BLaER1 (cell line): ENCODE measurements at regions not wholly inside any gene's neighbourhood (a gene's known extent, or its start where the extent isn't known, plus 50 kb on each side); places are given as distances from the start of the nearest gene placed in this dataset.

Source experiments
- H3K27ac ChIP-seq: shearing (Covaris generic); formaldehyde crosslinking; 2 replicates; pipeline ENCODE4 v1.8.1; 2022
- H3K27me3 ChIP-seq: shearing (Covaris generic); formaldehyde crosslinking; 2 replicates; pipeline ENCODE4 v1.8.1; 2022
- H3K36me3 ChIP-seq: shearing (Covaris generic); formaldehyde crosslinking; 2 replicates; pipeline ENCODE4 v1.8.1; 2022
- H3K4me1 ChIP-seq: shearing (Covaris generic); formaldehyde crosslinking; 2 replicates; pipeline ENCODE4 v1.8.1; 2022
- H3K4me2 ChIP-seq: shearing (Covaris generic); formaldehyde crosslinking; 2 replicates; pipeline ENCODE4 v1.8.1; 2022
- H3K4me3 ChIP-seq: shearing (Covaris generic); formaldehyde crosslinking; 2 replicates; pipeline ENCODE4 v1.8.1; 2022
- H3K9ac ChIP-seq: shearing (Covaris generic); formaldehyde crosslinking; 2 replicates; pipeline ENCODE4 v1.8.1; 2022
- H3K9me3 ChIP-seq: shearing (Covaris generic); formaldehyde crosslinking; 2 replicates; pipeline ENCODE4 v1.8.1; 2022
- H4K20me1 ChIP-seq: shearing (Covaris generic); formaldehyde crosslinking; 2 replicates; pipeline ENCODE4 v1.8.1; 2022
- Cebpa-rat ChIP-seq: shearing (Covaris generic); IDR thresholded peaks from 2 replicates; pipeline ENCODE4 v1.8.1; 2022

GRCh38 chr6:137706083-137706750, 160.8 kb upstream of the TNFAIP3 start:
- no peaks in the 10 kb centered on the region for H3K36me3 ChIP-seq
- no peak for TF ChIP-seq Cebpa-rat
- peak overlapping the region; percentile 64 for H3K4me2 ChIP-seq
- H4K20me1 ChIP-seq = no peaks in the 10 kb centered on the region
- H3K4me3 ChIP-seq = no peak overlapping the region
- H3K9me3 ChIP-seq = no peaks in the 10 kb centered on the region
- H3K4me1 ChIP-seq = peaks cover 71% of the 10 kb centered on the region
- peak overlapping the region; percentile 3; the same call in 1 of the 2 replicates for H3K27ac ChIP-seq
- H3K9ac ChIP-seq = no peak overlapping the region
- H3K27me3 ChIP-seq = no peaks in the 10 kb centered on the region

DNA sequence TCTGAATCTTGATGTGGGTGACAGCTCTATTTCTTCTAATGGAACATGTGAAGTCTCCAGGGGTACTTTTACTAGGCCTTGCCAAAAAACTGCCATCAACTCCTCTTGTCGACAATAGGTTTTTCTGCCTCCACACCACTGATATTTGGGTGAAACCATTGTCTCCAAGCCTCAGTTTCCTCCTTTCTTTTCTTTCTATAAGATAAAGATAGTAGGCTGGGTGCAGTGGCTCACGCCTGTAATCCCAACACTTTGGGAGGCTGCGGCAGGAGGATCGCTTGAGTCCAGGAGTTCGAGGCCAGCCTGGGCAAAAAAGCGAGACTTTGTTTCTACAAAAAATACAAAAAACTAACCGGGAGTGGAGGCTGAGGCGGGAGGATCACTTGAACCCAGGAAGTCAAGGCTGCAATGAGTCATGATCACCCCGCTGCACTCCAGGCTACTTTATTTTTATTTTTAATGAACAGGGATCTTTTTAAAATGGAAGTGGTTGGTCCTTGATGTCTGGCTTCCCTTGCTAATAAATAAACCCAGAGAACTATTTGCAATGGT, 159.9 kb upstream of the TNFAIP3 start:
- Histone ChIP-seq H3K4me1 (peaks cover 65% of the 10 kb centered on the region), H3K4me2 (peak overlapping the region; percentile 64), H3K27ac (no peak overlapping the region; the same call in 1 of the 2 replicates), H3K4me3 (no peak overlapping the region), H4K20me1 (no peaks in the 10 kb centered on the region), H3K9me3 (no peaks in the 10 kb centered on the region), H3K9ac (0 out of 2 replicates have a peak overlapping the region, but pooled peaks have one; percentile 39), H3K27me3 (no peaks in the 10 kb centered on the region), H3K36me3 (no peaks in the 10 kb centered on the region)
- no peak for TF ChIP-seq Cebpa-rat

DNA sequence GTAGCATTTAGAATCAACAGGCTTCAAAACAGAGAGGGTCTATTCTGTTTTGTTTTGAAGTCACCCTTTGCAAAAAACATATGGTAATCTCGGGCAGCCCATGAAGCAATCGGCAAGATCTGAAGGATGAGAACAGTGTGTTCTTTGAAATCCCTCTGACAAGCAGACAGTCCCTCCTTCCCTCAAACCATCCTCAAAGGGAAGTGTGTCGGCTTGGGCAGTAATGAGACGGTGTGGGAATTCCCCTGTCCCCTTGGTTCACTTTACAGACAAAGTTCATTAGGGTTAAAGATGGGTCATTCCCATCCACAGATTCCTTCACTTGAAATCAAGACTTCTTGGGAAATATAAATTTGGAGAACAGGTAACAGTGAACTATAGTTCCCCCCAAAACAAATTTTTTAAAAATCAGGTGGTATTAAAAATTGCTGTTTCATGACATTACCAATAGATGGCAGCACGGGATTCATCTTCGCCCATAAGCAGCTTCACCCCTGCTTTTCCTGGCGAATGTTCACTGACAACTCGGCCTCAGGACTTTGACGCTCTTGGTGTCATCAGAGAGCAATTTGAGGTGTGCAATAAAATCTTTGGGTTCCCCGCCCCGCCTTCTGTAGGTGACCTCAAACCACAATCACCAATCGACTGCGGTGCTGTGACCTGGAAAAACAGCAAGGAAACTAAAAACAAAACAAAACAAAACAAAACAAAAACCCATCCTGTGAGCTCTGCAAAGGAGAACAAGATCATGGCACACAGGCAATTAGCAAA, 159.3 kb upstream of the TNFAIP3 start:
- Histone ChIP-seq H3K4me1 (peaks cover 61% of the 10 kb centered on the region), H4K20me1 (no peaks in the 10 kb centered on the region), H3K9ac (peak overlapping the region; percentile 39; the same call in 1 of the 2 replicates), H3K4me2 (peak overlapping the region; percentile 64), H3K36me3 (no peaks in the 10 kb centered on the region), H3K27ac (no peak overlapping the region; the same call in 1 of the 2 replicates), H3K27me3 (no peaks in the 10 kb centered on the region), H3K9me3 (no peaks in the 10 kb centered on the region), H3K4me3 (0 out of 2 replicates have a peak overlapping the region, but pooled peaks have one; percentile 8)
- TF ChIP-seq Cebpa-rat = no peak

- Histone ChIP-seq H3K36me3 (no peaks in the 10 kb centered on the region), H4K20me1 (no peaks in the 10 kb centered on the region), H3K4me3 (no peak overlapping the region), H3K9me3 (no peaks in the 10 kb centered on the region), H3K27me3 (no peaks in the 10 kb centered on the region), H3K27ac (no peak overlapping the region), H3K4me2 (peak overlapping the region; percentile 64), H3K4me1 (peaks cover 55% of the 10 kb centered on the region), H3K9ac (no peak overlapping the region; the same call in 1 of the 2 replicates)
- TF ChIP-seq Cebpa-rat = no peak
These were observed 158.6 kb upstream of the TNFAIP3 start for GRCh38 chr6:137708481-137708880.

GRCh38 chr6:137709424-137710236, 157.4 kb upstream of the TNFAIP3 start:
- H3K27me3 ChIP-seq = no peaks in the 10 kb centered on the region
- no peak overlapping the region for H3K9ac ChIP-seq
- H3K27ac ChIP-seq = no peak overlapping the region; the same call in 1 of the 2 replicates
- no peak overlapping the region for H3K4me2 ChIP-seq
- TF ChIP-seq Cebpa-rat = no peak
- peaks cover 47% of the 10 kb centered on the region for H3K4me1 ChIP-seq
- no peak overlapping the region for H3K4me3 ChIP-seq
- H3K36me3 ChIP-seq = no peaks in the 10 kb centered on the region
- H4K20me1 ChIP-seq = no peaks in the 10 kb centered on the region
- H3K9me3 ChIP-seq = no peaks in the 10 kb centered on the region

GRCh38 chr6:137711972-137712371, 155.1 kb upstream of the TNFAIP3 start:
- Histone ChIP-seq H3K4me3 (no peak overlapping the region), H3K36me3 (no peaks in the 10 kb centered on the region), H3K4me2 (0 out of 2 replicates have a peak overlapping the region, but pooled peaks have one; percentile 13), H3K27ac (no peak overlapping the region), H4K20me1 (no peaks in the 10 kb centered on the region), H3K9ac (no peak overlapping the region), H3K4me1 (peaks cover 24% of the 10 kb centered on the region), H3K9me3 (no peaks in the 10 kb centered on the region), H3K27me3 (no peaks in the 10 kb centered on the region)
- no peak for TF ChIP-seq Cebpa-rat

- Histone ChIP-seq H3K36me3 (no peaks in the 10 kb centered on the region), H3K9ac (no peak overlapping the region), H3K9me3 (no peaks in the 10 kb centered on the region), H3K4me2 (no peak overlapping the region), H3K27me3 (no peaks in the 10 kb centered on the region), H3K4me1 (peaks cover 17% of the 10 kb centered on the region), H3K27ac (no peak overlapping the region), H3K4me3 (no peak overlapping the region), H4K20me1 (no peaks in the 10 kb centered on the region)
- TF ChIP-seq Cebpa-rat = no peak
These were observed 154.5 kb upstream of the TNFAIP3 start for GRCh38 chr6:137712587-137712986.

DNA sequence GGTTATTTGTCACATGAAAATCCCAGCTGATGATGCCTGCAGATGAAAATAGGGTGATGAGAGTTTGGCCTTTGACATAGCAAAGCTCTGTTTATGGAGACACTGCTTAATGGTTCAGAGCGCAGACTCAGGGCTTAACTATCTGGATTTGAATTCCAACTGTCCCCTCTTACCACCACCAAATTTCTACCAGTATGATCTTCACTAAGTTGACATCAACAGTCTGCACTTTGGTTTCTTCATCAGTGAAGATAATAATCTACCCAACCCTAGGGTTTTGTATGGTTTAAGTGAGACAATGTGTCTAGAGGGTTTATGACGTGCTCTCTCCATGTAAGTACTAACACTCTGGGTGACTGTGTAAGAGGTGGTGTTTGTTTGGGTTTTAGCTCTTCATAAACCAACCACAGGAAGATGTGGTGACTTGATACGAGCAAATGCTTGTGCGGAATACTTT, 151.4 kb upstream of the TNFAIP3 start:
- H3K9me3 ChIP-seq = peaks cover 14% of the 10 kb centered on the region; the same call in 1 of the 2 replicates
- no peaks in the 10 kb centered on the region for H3K36me3 ChIP-seq
- no peak overlapping the region for H3K27ac ChIP-seq
- no peaks in the 10 kb centered on the region for H4K20me1 ChIP-seq
- H3K27me3 ChIP-seq = no peaks in the 10 kb centered on the region
- peaks cover 5% of the 10 kb centered on the region; the same call in 1 of the 2 replicates for H3K4me1 ChIP-seq
- H3K9ac ChIP-seq = no peak overlapping the region
- no peak overlapping the region for H3K4me2 ChIP-seq
- TF ChIP-seq Cebpa-rat = no peak
- H3K4me3 ChIP-seq = no peak overlapping the region
